K562 (cell line): ENCODE measurements at regions not wholly inside any gene's neighbourhood (a gene's known extent, or its start where the extent isn't known, plus 50 kb on each side); places are given as distances from the start of the nearest gene placed in this dataset.

Source experiments
- FOXA1 ChIP-seq: fragments of 450-650 bp; IDR thresholded peaks from 2 replicates; pipeline ENCODE4 v1.6.1; 2016; ENCODE audit warnings: mild to moderate bottlenecking, borderline replicate concordance
- GATA2 ChIP-seq: sonication (generic); formaldehyde crosslinking; IDR thresholded peaks from 2 replicates; pipeline ENCODE4 v1.4.0; 2020; ENCODE audit warnings: mild to moderate bottlenecking, missing genetic modification reagents
- HNRNPK ChIP-seq: fragments of 200-400 bp; formaldehyde crosslinking; IDR thresholded peaks from one replicate; pipeline ENCODE4 v1.6.1; 2018; ENCODE audit warnings: mild to moderate bottlenecking, low read depth, low read length; ENCODE audit not compliant: poor library complexity, severe bottlenecking
- HNRNPLL ChIP-seq: fragments of 200-400 bp; formaldehyde crosslinking; IDR thresholded peaks from 2 replicates; pipeline ENCODE4 v1.6.1; 2017; ENCODE audit warnings: low read length, low read depth, mild to moderate bottlenecking; ENCODE audit not compliant: poor library complexity, severe bottlenecking
- ILK ChIP-seq: fragments of 450-650 bp; IDR thresholded peaks from 2 replicates; pipeline ENCODE4 v1.6.1; 2016; ENCODE audit warnings: missing genetic modification characterization, low read depth, mild to moderate bottlenecking, missing compliant biosample characterization, moderate library complexity, borderline replicate concordance
- MAFK ChIP-seq: IDR thresholded peaks from 2 replicates; pipeline ENCODE4 v1.6.1; 2011; ENCODE audit warnings: low read length, improper control_type of control experiment
- MYBL2 ChIP-seq, 2 experiments: fragments of 450-650 bp in 1 of 2; sonication (generic) in 1 of 2; formaldehyde crosslinking in 1 of 2; IDR thresholded peaks; 2 replicates each; pipeline versions ENCODE4 v1.6.1 to v1.8.1; 2017 to 2022; ENCODE audit warnings: borderline replicate concordance in 1 of 2, inconsistent platforms in 1 of 2, low read depth in 1 of 2, mild to moderate bottlenecking in 1 of 2, missing genetic modification reagents in 1 of 2, moderate library complexity in 1 of 2
- NR4A1 ChIP-seq, 2 experiments: fragments of 250-450 bp in 1 of 2; fragments of 450-650 bp in 1 of 2; sonication (Bioruptor Pico) in 1 of 2; IDR thresholded peaks; 2 replicates each; pipeline versions ENCODE4 v1.4.0 to v1.6.1; 2016 to 2020; ENCODE audit warnings: mild to moderate bottlenecking in 2 of 2, missing compliant biosample characterization in 1 of 2, missing genetic modification characterization in 1 of 2, moderate library complexity in 1 of 2
- PCBP1 ChIP-seq: fragments of 200-400 bp; formaldehyde crosslinking; IDR thresholded peaks from 2 replicates; pipeline ENCODE4 v1.6.1; 2018; ENCODE audit warnings: mild to moderate bottlenecking, low read depth, low read length; ENCODE audit not compliant: poor library complexity, severe bottlenecking
- POLR2AphosphoS2 ChIP-seq: IDR thresholded peaks from 2 replicates; pipeline ENCODE4 v1.6.1; 2012; ENCODE audit warnings: low read length, improper control_type of control experiment
- SLC30A9 ChIP-seq: fragments of 250-450 bp; sonication (Bioruptor Pico); IDR thresholded peaks from 2 replicates; pipeline ENCODE4 v1.8.0; 2022; ENCODE audit warnings: mild to moderate bottlenecking, moderate library complexity
- TBL1XR1 ChIP-seq, 2 experiments: IDR thresholded peaks; 2 replicates each; pipeline ENCODE4 v1.6.1; 2012; ENCODE audit warnings: improper control_type of control experiment in 2 of 2, low read length in 2 of 2, mild to moderate bottlenecking in 1 of 2
- ZNF140 ChIP-seq: fragments of 250-450 bp; sonication (Bioruptor Pico); IDR thresholded peaks from 2 replicates; pipeline ENCODE4 v1.8.0; 2021; ENCODE audit warnings: moderate library complexity, mild to moderate bottlenecking, inconsistent platforms
- ZNF41 ChIP-seq: fragments of 250-450 bp; sonication (Bioruptor Pico); conservative IDR thresholded peaks from 2 replicates; pipeline ENCODE4 v1.4.0; 2020; ENCODE audit warnings: mild to moderate bottlenecking
- ZNF830 ChIP-seq: fragments of 250-450 bp; sonication (Bioruptor Pico); IDR thresholded peaks from 2 replicates; pipeline ENCODE4 v1.5.0; 2021; ENCODE audit warnings: mild to moderate bottlenecking
- TF ChIP-seq, protein P1 (sequence below): IDR thresholded peaks from 2 replicates; pipeline ENCODE4 v1.6.1; 2014; ENCODE audit warnings: antibody characterized with exemption
- TF ChIP-seq, protein P2 (sequence below): fragments of 450-650 bp; formaldehyde crosslinking; IDR thresholded peaks from 2 replicates; pipeline ENCODE4 v1.4.0; 2022; ENCODE audit warnings: missing genetic modification characterization
- TF ChIP-seq, protein P3 (sequence below): fragments of 450-650 bp; conservative IDR thresholded peaks from 2 replicates; pipeline ENCODE4 v1.6.1; 2016; ENCODE audit warnings: missing genetic modification characterization, low read depth, mild to moderate bottlenecking, control low read depth, missing compliant biosample characterization

DNA sequence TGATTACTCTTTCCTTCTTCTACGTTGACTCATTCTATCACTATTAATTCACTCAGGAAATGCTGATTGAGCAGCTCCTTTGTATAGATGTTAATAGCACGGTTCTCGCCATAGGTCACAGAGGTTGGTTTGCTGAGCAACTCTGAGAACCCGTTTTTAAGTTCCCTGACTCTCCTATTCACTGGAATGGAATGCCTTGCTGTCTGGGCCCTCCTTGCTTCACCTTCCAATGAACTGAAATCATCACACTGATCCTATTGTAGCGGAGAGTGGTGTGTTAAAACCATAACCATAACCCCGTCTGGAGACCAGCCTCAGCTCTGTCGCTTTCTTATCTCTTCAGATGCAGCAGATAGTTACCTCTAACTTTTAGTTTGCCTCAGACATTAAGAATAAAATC, 323.6 kb downstream of the GABRB3 start (continued):
- no peak for TF ChIP-seq ZNF140 (CRISPR knock-in tag)
- TF ChIP-seq ZNF41 (CRISPR knock-in tag) = no peak
- TF ChIP-seq, protein P1, sequence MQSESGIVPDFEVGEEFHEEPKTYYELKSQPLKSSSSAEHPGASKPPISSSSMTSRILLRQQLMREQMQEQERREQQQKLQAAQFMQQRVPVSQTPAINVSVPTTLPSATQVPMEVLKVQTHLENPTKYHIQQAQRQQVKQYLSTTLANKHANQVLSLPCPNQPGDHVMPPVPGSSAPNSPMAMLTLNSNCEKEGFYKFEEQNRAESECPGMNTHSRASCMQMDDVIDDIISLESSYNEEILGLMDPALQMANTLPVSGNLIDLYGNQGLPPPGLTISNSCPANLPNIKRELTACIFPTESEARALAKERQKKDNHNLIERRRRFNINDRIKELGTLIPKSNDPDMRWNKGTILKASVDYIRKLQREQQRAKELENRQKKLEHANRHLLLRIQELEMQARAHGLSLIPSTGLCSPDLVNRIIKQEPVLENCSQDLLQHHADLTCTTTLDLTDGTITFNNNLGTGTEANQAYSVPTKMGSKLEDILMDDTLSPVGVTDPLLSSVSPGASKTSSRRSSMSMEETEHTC = no peak
- no peak for TF ChIP-seq ILK
- no peak for TF ChIP-seq GATA2 (CRISPR knock-in tag)
- no peak for TF ChIP-seq PCBP1
- TF ChIP-seq SLC30A9 (CRISPR knock-in tag) = no peak
- TF ChIP-seq, protein P2, sequence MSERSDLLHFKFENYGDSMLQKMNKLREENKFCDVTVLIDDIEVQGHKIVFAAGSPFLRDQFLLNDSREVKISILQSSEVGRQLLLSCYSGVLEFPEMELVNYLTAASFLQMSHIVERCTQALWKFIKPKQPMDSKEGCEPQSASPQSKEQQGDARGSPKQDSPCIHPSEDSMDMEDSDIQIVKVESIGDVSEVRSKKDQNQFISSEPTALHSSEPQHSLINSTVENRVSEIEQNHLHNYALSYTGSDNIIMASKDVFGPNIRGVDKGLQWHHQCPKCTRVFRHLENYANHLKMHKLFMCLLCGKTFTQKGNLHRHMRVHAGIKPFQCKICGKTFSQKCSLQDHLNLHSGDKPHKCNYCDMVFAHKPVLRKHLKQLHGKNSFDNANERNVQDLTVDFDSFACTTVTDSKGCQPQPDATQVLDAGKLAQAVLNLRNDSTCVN (CRISPR knock-in tag) = no peak
- TF ChIP-seq TBL1XR1 (IDR thresholded peaks at IDR 0.05; ENCODE audit: low read length in 2 of 2) = no peak
- no peak for TF ChIP-seq HNRNPLL
- no peak for TF ChIP-seq POLR2AphosphoS2
- no peak for TF ChIP-seq NR4A1 (CRISPR knock-in tag; IDR thresholded peaks at IDR 0.05)
- TF ChIP-seq NR4A1 (tag; IDR thresholded peaks at IDR 0.05) = no peak
- no peak for TF ChIP-seq FOXA1
- TF ChIP-seq MYBL2 (IDR thresholded peaks at IDR 0.05; ENCODE audit: low read depth) = no peak
- no peak for TF ChIP-seq MYBL2 (CRISPR knock-in tag; IDR thresholded peaks at IDR 0.05; ENCODE audit: borderline replicate concordance)
- no peak for TF ChIP-seq ZNF830 (CRISPR knock-in tag)
- TF ChIP-seq, protein P3, sequence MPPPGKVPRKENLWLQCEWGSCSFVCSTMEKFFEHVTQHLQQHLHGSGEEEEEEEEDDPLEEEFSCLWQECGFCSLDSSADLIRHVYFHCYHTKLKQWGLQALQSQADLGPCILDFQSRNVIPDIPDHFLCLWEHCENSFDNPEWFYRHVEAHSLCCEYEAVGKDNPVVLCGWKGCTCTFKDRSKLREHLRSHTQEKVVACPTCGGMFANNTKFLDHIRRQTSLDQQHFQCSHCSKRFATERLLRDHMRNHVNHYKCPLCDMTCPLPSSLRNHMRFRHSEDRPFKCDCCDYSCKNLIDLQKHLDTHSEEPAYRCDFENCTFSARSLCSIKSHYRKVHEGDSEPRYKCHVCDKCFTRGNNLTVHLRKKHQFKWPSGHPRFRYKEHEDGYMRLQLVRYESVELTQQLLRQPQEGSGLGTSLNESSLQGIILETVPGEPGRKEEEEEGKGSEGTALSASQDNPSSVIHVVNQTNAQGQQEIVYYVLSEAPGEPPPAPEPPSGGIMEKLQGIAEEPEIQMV (tag) = no peak
- no peak for TF ChIP-seq HNRNPK
- TF ChIP-seq MAFK = no peak
